Panc1 (cell line): ENCODE measurements at regions not wholly inside any gene's neighbourhood (a gene's known extent, or its start where the extent isn't known, plus 50 kb on each side); places are given as distances from the start of the nearest gene placed in this dataset.

Experiments used
- ATAC-seq: fragments of 200-7000 bp; cut with Tn5 transposase; 2 replicates; pipeline ENCODE4 v1.9.1; 2020; ENCODE audit warnings: mild to moderate bottlenecking, moderate library complexity
- BruUV-seq: library from RNA; stranded (reverse); fragments of 400-500 nt; replicated peaks from 2 replicates; lab custom pipeline; 2021; lab: Mats Ljungman, UMichigan
- CTCF ChIA-PET: fragments of 300-600 bp; sonication (Branson Sonifier 250); formaldehyde crosslinking; loops from one replicate; lab custom pipeline; 2022; ENCODE audit warnings: antibody characterized with exemption; lab: Charles Lee
- POLR2A ChIA-PET: fragments of 300-600 bp; sonication (Branson Sonifier 250); formaldehyde crosslinking; loops from one replicate; lab custom pipeline; 2022; ENCODE audit warnings: antibody characterized with exemption; lab: Charles Lee
- DNase-seq: peaks from one replicate; pipeline ENCODE4 v3.0.0-alpha.2; 2010; ENCODE audit warnings: low read depth, low spot score
- H3K27ac ChIP-seq: 2 replicates; pipeline ENCODE4 v1.5.1; 2011; ENCODE audit warnings: mild to moderate bottlenecking, low read length, inconsistent platforms
- H3K27me3 ChIP-seq: fragments of 200-500 bp; sonication (Bioruptor generic); 2 replicates; pipeline ENCODE4 v1.6.0; 2014; ENCODE audit warnings: low read length, inconsistent platforms; ENCODE audit not compliant: control insufficient read depth, insufficient read depth
- H3K36me3 ChIP-seq: fragments of 200-500 bp; sonication (Bioruptor generic); 2 replicates; pipeline ENCODE4 v1.5.1; 2014; ENCODE audit warnings: inconsistent platforms, mild to moderate bottlenecking, low read length, moderate library complexity; ENCODE audit not compliant: control insufficient read depth, insufficient read depth
- H3K4me1 ChIP-seq: 2 replicates; pipeline ENCODE4 v1.5.1; 2011; ENCODE audit warnings: inconsistent platforms, mild to moderate bottlenecking, low read length, moderate library complexity; ENCODE audit not compliant: control insufficient read depth, insufficient read depth
- H3K4me3 ChIP-seq, 2 experiments: 2 replicates each; pipeline ENCODE4 v1.5.1; 2011 to 2012; ENCODE audit warnings: low read depth in 2 of 2, low read length in 2 of 2, mild to moderate bottlenecking in 2 of 2, inconsistent platforms in 1 of 2, moderate library complexity in 1 of 2
- H3K9me3 ChIP-seq: fragments of 200-500 bp; sonication (Bioruptor generic); 2 replicates; pipeline ENCODE4 v1.5.1; 2014; ENCODE audit warnings: low read depth, mild to moderate bottlenecking, inconsistent platforms, low read length, moderate library complexity; ENCODE audit not compliant: control insufficient read depth, insufficient read depth
- CTCF ChIP-seq: fragments of 450-650 bp; IDR thresholded peaks from 2 replicates; pipeline ENCODE4 v1.5.1; 2017; ENCODE audit warnings: mild to moderate bottlenecking
- POLR2AphosphoS5 ChIP-seq: IDR thresholded peaks from 2 replicates; pipeline ENCODE4 v1.6.1; 2012; ENCODE audit warnings: mild to moderate bottlenecking, low read depth, low read length, moderate library complexity
- REST ChIP-seq, 2 experiments: IDR thresholded peaks; 2 replicates each; pipeline ENCODE4 v1.6.1; 2011 to 2012; ENCODE audit warnings: low read depth in 2 of 2, control low read depth in 1 of 2, low read length in 1 of 2, mild to moderate bottlenecking in 1 of 2, moderate library complexity in 1 of 2; ENCODE audit not compliant: insufficient read depth in 1 of 2
- SIN3A ChIP-seq: IDR thresholded peaks from 2 replicates; pipeline ENCODE4 v1.6.1; 2012; ENCODE audit warnings: low read depth, mild to moderate bottlenecking, low read length, moderate library complexity, borderline replicate concordance; ENCODE audit not compliant: insufficient read depth
- TCF7L2 ChIP-seq: IDR thresholded peaks from 2 replicates; pipeline ENCODE4 v1.6.1; 2011; ENCODE audit warnings: mild to moderate bottlenecking, low read depth, low read length, inconsistent platforms
- in situ Hi-C: cut with HindIII; loops from 2 replicates; pipeline ENCODE4 v1.10.0; 2016; ENCODE audit warnings: low sequenced_read_pairs, low pct_unique_long_range_greater_than_20kb
- intact Hi-C: fragments of 100-400 bp; cut with micrococcal nuclease; formaldehyde crosslinking; loops from one replicate; pipeline ENCODE4 v1.10.0; 2022; ENCODE audit not compliant: unreplicated experiment

- in situ Hi-C loops = no loop called here
- Histone ChIP-seq H3K36me3 (no peaks in the 10 kb centered on the region), H3K4me3 (no peak overlapping the region), H3K9me3 (no peaks in the 10 kb centered on the region), H3K27me3 (no peaks in the 10 kb centered on the region), H3K4me1 (no peaks in the 10 kb centered on the region), H3K27ac (no peak overlapping the region)
- ChIA-PET CTCF (no interaction called here), POLR2A (interaction anchor here (0.7 kb wide), 1 partner anchor 1577 kb away, joined by 4 read pairs; no protein-coding TSS in a partner anchor)
- intact Hi-C loops = no loop called here
- BruUV-seq = no TSS peak
- no peak for TF ChIP-seq SIN3A
- no peak for TF ChIP-seq REST (IDR thresholded peaks at IDR 0.05; ENCODE audit: insufficient read depth in 1 of 2, low read depth in 2 of 2, low read length in 1 of 2)
- TF ChIP-seq POLR2AphosphoS5 = no peak
- TF ChIP-seq TCF7L2 = no peak
- TF ChIP-seq CTCF = no peak
- ATAC-seq (no peak), DNase-seq (no peak)
These were observed 204.9 kb downstream of the AASDH start for GRCh38 chr4:56182356-56182755.

- ChIA-PET POLR2A (interaction anchor here (0.7 kb wide), 1 partner anchor 1576 kb away, joined by 4 read pairs; no protein-coding TSS in a partner anchor), CTCF (no interaction called here)
- ATAC-seq (no peak), DNase-seq (no peak)
- no peaks in the 10 kb centered on the region for H3K36me3 ChIP-seq
- no peaks in the 10 kb centered on the region for H3K4me1 ChIP-seq
- TF ChIP-seq TCF7L2 = no peak
- no peak for TF ChIP-seq SIN3A
- TF ChIP-seq CTCF = no peak
- no peak for TF ChIP-seq POLR2AphosphoS5
- H3K4me3 ChIP-seq = no peak overlapping the region
- no peak overlapping the region for H3K27ac ChIP-seq
- in situ Hi-C loops (no loop called here), intact Hi-C loops (no loop called here)
- BruUV-seq = no TSS peak
- H3K9me3 ChIP-seq = no peaks in the 10 kb centered on the region
- no peaks in the 10 kb centered on the region for H3K27me3 ChIP-seq
These were observed 205.9 kb downstream of the AASDH start for GRCh38 chr4:56181140-56181953.
